OCI-LY1 (cell line): ENCODE measurements at regions not wholly inside any gene's neighbourhood (a gene's known extent, or its start where the extent isn't known, plus 50 kb on each side); places are given as distances from the start of the nearest gene placed in this dataset.

ENCODE experiments used
- H2AFZ ChIP-seq: fragments of 200-600 bp; sonication (generic), shearing (Covaris generic); 2 replicates; pipeline ENCODE4 v1.6.0; 2014; ENCODE audit warnings: antibody characterized with exemption, mild to moderate bottlenecking, low read length
- H3F3A ChIP-seq: fragments of 200-600 bp; sonication (generic), shearing (Covaris generic); 2 replicates; pipeline ENCODE4 v1.6.0; 2014; ENCODE audit warnings: mild to moderate bottlenecking, antibody characterized with exemption, low read length, moderate library complexity; ENCODE audit not compliant: insufficient read depth
- H3K27ac ChIP-seq: fragments of 200-600 bp; sonication (generic); 2 replicates; pipeline ENCODE4 v1.5.1; 2014; ENCODE audit warnings: low read length, mixed run types, mild to moderate bottlenecking, low read depth; ENCODE audit not compliant: poor library complexity, severe bottlenecking
- H3K27me3 ChIP-seq: fragments of 200-600 bp; sonication (generic); 2 replicates; pipeline ENCODE4 v1.6.0; 2014; ENCODE audit warnings: antibody characterized with exemption, mild to moderate bottlenecking, low read length, moderate library complexity; ENCODE audit not compliant: insufficient read depth
- H3K36me3 ChIP-seq: fragments of 200-600 bp; sonication (generic); 2 replicates; pipeline ENCODE4 v1.6.1; 2014; ENCODE audit warnings: mild to moderate bottlenecking, antibody characterized with exemption, low read length, moderate library complexity, mixed read lengths; ENCODE audit not compliant: insufficient read depth
- H3K4me1 ChIP-seq: fragments of 200-600 bp; sonication (generic); 2 replicates; pipeline ENCODE4 v1.5.1; 2014; ENCODE audit warnings: mild to moderate bottlenecking, low read length, moderate library complexity; ENCODE audit not compliant: insufficient read depth, severe bottlenecking
- H3K4me2 ChIP-seq: fragments of 200-600 bp; sonication (generic), shearing (Covaris generic); 2 replicates; pipeline ENCODE4 v1.6.1; 2014; ENCODE audit warnings: low read length
- H3K4me3 ChIP-seq: fragments of 200-600 bp; sonication (generic); 2 replicates; pipeline ENCODE4 v1.5.1; 2014; ENCODE audit warnings: low read length, low read depth, mild to moderate bottlenecking, mixed read lengths; ENCODE audit not compliant: poor library complexity, severe bottlenecking
- H3K79me2 ChIP-seq: fragments of 200-600 bp; shearing (Covaris generic); 2 replicates; pipeline ENCODE4 v1.6.1; 2016; ENCODE audit warnings: mixed run types, low read length, mixed read lengths; ENCODE audit not compliant: insufficient read depth
- H3K9ac ChIP-seq: fragments of 200-600 bp; sonication (generic), shearing (Covaris generic); 2 replicates; pipeline ENCODE4 v1.6.1; 2014; ENCODE audit warnings: mild to moderate bottlenecking, low read length, mixed read lengths
- H3K9me2 ChIP-seq: fragments of 200-600 bp; sonication (generic), shearing (Covaris generic); 2 replicates; pipeline ENCODE4 v1.6.1; 2014; ENCODE audit warnings: low read depth, mild to moderate bottlenecking, low read length, mixed read lengths
- H3K9me3 ChIP-seq: fragments of 200-600 bp; shearing (Covaris generic); 2 replicates; pipeline ENCODE4 v1.6.1; 2014; ENCODE audit warnings: low read length, mixed read lengths
- H4K20me1 ChIP-seq: fragments of 200-600 bp; sonication (generic), shearing (Covaris generic); 2 replicates; pipeline ENCODE4 v1.6.0; 2016; ENCODE audit warnings: mild to moderate bottlenecking, low read length; ENCODE audit not compliant: insufficient read depth
- EZH2 ChIP-seq: fragments of 200-600 bp; sonication (generic), shearing (Covaris generic); IDR thresholded peaks from 2 replicates; pipeline ENCODE4 v1.8.0; 2017; ENCODE audit warnings: borderline replicate concordance, mixed run types, mild to moderate bottlenecking, antibody characterized with exemption, low read length, moderate library complexity, mixed read lengths
- TF ChIP-seq, protein P1 (sequence below): fragments of 200-600 bp; sonication (generic), shearing (Covaris generic); IDR thresholded peaks from 2 replicates; pipeline ENCODE4 v1.5.1; 2017; ENCODE audit warnings: mild to moderate bottlenecking, antibody characterized with exemption, low read length, moderate library complexity, mixed read lengths

DNA sequence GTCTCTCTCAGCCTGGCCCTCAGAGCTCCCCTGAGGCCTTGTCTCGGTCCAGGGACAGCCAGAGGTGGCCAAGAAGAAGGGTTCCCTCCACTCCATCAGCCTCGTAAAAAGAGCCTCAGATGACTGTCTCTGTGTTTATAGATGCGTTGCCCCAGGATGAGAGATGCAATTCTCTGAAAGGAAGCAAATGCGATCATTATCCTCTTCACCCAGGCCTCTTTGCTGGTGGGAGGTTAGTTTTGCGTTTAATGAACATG, 90.4 kb downstream of the YTHDF1 start:
- no peak overlapping the region for H3K27ac ChIP-seq
- H3K4me1 ChIP-seq = no peaks in the 10 kb centered on the region
- no peaks in the 10 kb centered on the region for H3F3A ChIP-seq
- H2AFZ ChIP-seq = no peak overlapping the region
- H3K4me2 ChIP-seq = no peak overlapping the region
- TF ChIP-seq EZH2 = no peak
- TF ChIP-seq, protein P1, sequence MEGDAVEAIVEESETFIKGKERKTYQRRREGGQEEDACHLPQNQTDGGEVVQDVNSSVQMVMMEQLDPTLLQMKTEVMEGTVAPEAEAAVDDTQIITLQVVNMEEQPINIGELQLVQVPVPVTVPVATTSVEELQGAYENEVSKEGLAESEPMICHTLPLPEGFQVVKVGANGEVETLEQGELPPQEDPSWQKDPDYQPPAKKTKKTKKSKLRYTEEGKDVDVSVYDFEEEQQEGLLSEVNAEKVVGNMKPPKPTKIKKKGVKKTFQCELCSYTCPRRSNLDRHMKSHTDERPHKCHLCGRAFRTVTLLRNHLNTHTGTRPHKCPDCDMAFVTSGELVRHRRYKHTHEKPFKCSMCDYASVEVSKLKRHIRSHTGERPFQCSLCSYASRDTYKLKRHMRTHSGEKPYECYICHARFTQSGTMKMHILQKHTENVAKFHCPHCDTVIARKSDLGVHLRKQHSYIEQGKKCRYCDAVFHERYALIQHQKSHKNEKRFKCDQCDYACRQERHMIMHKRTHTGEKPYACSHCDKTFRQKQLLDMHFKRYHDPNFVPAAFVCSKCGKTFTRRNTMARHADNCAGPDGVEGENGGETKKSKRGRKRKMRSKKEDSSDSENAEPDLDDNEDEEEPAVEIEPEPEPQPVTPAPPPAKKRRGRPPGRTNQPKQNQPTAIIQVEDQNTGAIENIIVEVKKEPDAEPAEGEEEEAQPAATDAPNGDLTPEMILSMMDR = no peak
- no peak overlapping the region for H3K4me3 ChIP-seq
- H3K9me2 ChIP-seq = no peaks in the 10 kb centered on the region
- H3K36me3 ChIP-seq = no peaks in the 10 kb centered on the region
- no peaks in the 10 kb centered on the region for H3K79me2 ChIP-seq
- peaks cover 3% of the 10 kb centered on the region; the same call in 1 of the 2 replicates for H3K27me3 ChIP-seq
- no peak overlapping the region for H3K9ac ChIP-seq
- no peaks in the 10 kb centered on the region for H3K9me3 ChIP-seq
- H4K20me1 ChIP-seq = no peaks in the 10 kb centered on the region

DNA sequence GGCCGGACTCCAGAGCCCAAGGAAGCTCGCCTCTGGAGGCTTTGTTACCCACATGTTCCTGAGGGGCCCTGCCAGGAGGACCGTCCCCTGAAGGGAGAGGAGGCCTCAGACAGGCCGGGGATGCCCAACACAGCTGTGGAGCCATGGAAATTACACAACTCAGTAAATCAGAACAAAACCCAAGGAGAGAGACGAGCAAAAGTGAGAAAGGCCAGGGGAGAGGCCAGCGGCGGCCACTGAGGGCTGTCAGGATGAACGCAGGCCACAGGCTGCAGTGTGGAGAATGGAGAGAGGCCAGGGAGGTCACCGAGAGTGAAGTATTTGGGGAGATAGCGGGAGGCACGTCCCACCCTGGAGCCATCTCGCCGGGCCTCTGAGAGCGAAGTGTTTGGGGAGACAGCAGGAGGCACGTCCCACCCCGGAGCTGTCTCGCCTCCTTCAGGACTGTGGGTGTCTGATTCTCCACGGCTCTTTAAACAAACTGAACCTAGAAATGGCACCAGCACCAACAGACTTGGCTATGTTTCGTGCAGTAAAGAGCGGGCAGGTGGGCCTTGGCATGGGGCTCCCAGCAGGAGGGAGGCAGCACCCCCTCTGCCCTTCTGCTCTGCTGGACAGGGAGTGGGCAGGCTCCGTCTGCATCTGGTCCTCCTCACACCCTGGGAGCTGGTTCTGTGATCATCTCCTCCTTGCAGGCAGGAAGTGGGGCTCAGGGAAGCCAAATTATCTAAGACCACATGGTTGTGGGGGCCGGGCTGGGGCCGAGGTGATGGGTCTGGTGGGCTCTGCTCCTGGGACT, 91.0 kb downstream of the YTHDF1 start:
- no peaks in the 10 kb centered on the region for H3F3A ChIP-seq
- H3K9me2 ChIP-seq = no peaks in the 10 kb centered on the region
- H4K20me1 ChIP-seq = no peaks in the 10 kb centered on the region
- H3K4me2 ChIP-seq = no peak overlapping the region
- peaks cover 3% of the 10 kb centered on the region; the same call in 1 of the 2 replicates for H3K27me3 ChIP-seq
- H3K79me2 ChIP-seq = no peaks in the 10 kb centered on the region
- H3K4me1 ChIP-seq = no peaks in the 10 kb centered on the region
- H3K9ac ChIP-seq = no peak overlapping the region
- no peak overlapping the region for H3K27ac ChIP-seq
- no peak overlapping the region for H2AFZ ChIP-seq
- no peaks in the 10 kb centered on the region for H3K36me3 ChIP-seq
- H3K4me3 ChIP-seq = no peak overlapping the region
- TF ChIP-seq, protein P1 = no peak
- no peak for TF ChIP-seq EZH2
- no peaks in the 10 kb centered on the region for H3K9me3 ChIP-seq

DNA sequence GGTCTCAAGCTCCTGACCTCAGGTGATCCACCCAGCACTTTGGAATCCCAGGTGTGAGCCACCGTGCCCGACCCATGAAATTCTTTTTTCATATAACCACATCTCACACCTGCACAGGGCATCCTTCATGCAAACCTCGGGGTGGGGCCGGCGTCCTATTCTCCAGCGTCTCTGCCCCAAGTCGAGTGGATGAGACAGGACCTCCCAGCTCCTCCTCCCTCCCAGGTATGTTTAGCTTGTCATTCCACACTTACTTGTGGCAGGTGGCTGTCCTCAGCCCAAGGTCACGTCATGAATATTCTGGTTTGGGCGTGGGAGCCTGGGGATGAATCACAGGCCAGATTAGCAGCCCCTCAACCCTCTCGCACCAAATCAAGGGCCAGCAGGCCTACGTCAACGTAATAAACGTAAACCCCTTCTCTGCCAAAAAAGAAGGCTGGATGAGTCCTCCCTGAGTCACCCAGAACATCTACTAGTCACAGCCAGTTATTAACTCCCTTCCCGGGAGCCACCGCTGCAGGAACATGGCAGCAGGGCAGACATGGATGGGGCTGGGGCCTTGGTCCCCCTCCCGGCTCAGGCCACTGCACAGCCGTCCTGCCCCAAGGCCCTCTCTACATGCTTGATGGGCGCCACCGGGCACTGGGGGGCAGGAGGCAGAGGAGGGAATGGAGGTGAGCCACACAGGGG, 91.7 kb downstream of the YTHDF1 start:
- Histone ChIP-seq H3F3A (no peaks in the 10 kb centered on the region), H3K27ac (no peak overlapping the region), H3K4me1 (no peaks in the 10 kb centered on the region), H4K20me1 (no peaks in the 10 kb centered on the region), H3K4me3 (no peak overlapping the region), H2AFZ (no peak overlapping the region), H3K9me2 (no peaks in the 10 kb centered on the region), H3K4me2 (no peak overlapping the region), H3K27me3 (peaks cover 3% of the 10 kb centered on the region; the same call in 1 of the 2 replicates), H3K36me3 (no peaks in the 10 kb centered on the region), H3K9ac (no peak overlapping the region), H3K79me2 (no peaks in the 10 kb centered on the region), H3K9me3 (no peaks in the 10 kb centered on the region)
- TF ChIP-seq, protein P1 = no peak
- TF ChIP-seq EZH2 = no peak
